ENCODE measurements at regions not wholly inside any gene's neighbourhood (a gene's known extent, or its start where the extent isn't known, plus 50 kb on each side); places are given as distances from the start of the nearest gene placed in this dataset.

GRCh38 chr3:104831071-104831470 is 535.6 kb upstream of the ALCAM start:
- H3K4me1 ChIP-seq: no peaks in the 10 kb centered on the region
- H3K4me3 ChIP-seq: no peak overlapping the region
- WGBS: 21% methylated on average over 2 of the region's 2 CpGs
- no peaks in the 10 kb centered on the region for H3K9me3 ChIP-seq
- H3K36me3 ChIP-seq: no peaks in the 10 kb centered on the region
- no peak for DNase-seq (ENCODE audit: extremely low spot score)
- TF ChIP-seq POLR2A (IDR thresholded peaks at IDR 0.05; ENCODE audit: low read depth) (no peak), POLR2AphosphoS5 (IDR thresholded peaks at IDR 0.05) (no peak)
- intact Hi-C loops (cut with DNase I): no loop called here
- no peaks in the 10 kb centered on the region for H3K27me3 ChIP-seq
- no peak overlapping the region for H3K27ac ChIP-seq (replicated peaks in 1 of 4)

GRCh38 chr3:104832530-104832929 is 534.2 kb upstream of the ALCAM start:
- no peaks in the 10 kb centered on the region for H3K9me3 ChIP-seq
- H3K36me3 ChIP-seq: no peaks in the 10 kb centered on the region
- no peak for DNase-seq (ENCODE audit: extremely low spot score)
- TF ChIP-seq EP300 (IDR thresholded peaks at IDR 0.05): no peak
- TF ChIP-seq CTCF (IDR thresholded peaks at IDR 0.05): no peak
- TF ChIP-seq POLR2A (IDR thresholded peaks at IDR 0.05; ENCODE audit: low read depth): no peak
- no peak for TF ChIP-seq POLR2AphosphoS5 (IDR thresholded peaks at IDR 0.05)
- no peak overlapping the region for H3K4me3 ChIP-seq
- no peaks in the 10 kb centered on the region for H3K4me1 ChIP-seq
- intact Hi-C loops (cut with DNase I): no loop called here
- no peaks in the 10 kb centered on the region for H3K27me3 ChIP-seq
- no peak overlapping the region for H3K27ac ChIP-seq (replicated peaks in 1 of 4)

- intact Hi-C loops (cut with DNase I): no loop called here
- DNase-seq (ENCODE audit: extremely low spot score): no peak
- 86% methylated on average over 1 of the region's 1 CpG for WGBS
- Histone ChIP-seq H3K27me3 (no peaks in the 10 kb centered on the region), H3K36me3 (no peaks in the 10 kb centered on the region), H3K4me3 (no peak overlapping the region), H3K27ac (replicated peaks in 1 of 4) (no peak overlapping the region), H3K4me1 (no peaks in the 10 kb centered on the region), H3K9me3 (no peaks in the 10 kb centered on the region)
- TF ChIP-seq POLR2A (IDR thresholded peaks at IDR 0.05; ENCODE audit: low read depth) (no peak), POLR2AphosphoS5 (IDR thresholded peaks at IDR 0.05) (no peak), CTCF (IDR thresholded peaks at IDR 0.05) (no peak), EP300 (IDR thresholded peaks at IDR 0.05) (no peak)
These were observed 531.3 kb upstream of the ALCAM start for GRCh38 chr3:104835376-104835775.

GRCh38 chr3:104846270-104846669 is 520.4 kb upstream of the ALCAM start:
- WGBS: 10% methylated on average over 2 of the region's 2 CpGs
- no peak overlapping the region for H3K4me3 ChIP-seq
- no peaks in the 10 kb centered on the region for H3K9me3 ChIP-seq
- DNase-seq (ENCODE audit: extremely low spot score): no peak
- TF ChIP-seq POLR2AphosphoS5 (IDR thresholded peaks at IDR 0.05) (no peak), EP300 (IDR thresholded peaks at IDR 0.05) (no peak), POLR2A (IDR thresholded peaks at IDR 0.05; ENCODE audit: low read depth) (no peak), CTCF (IDR thresholded peaks at IDR 0.05) (no peak)
- no peak overlapping the region for H3K27ac ChIP-seq (replicated peaks in 1 of 4)
- H3K27me3 ChIP-seq: no peaks in the 10 kb centered on the region
- intact Hi-C loops (cut with DNase I): no loop called here
- H3K4me1 ChIP-seq: no peaks in the 10 kb centered on the region
- H3K36me3 ChIP-seq: no peaks in the 10 kb centered on the region

- intact Hi-C loops (cut with DNase I): no loop called here
These were observed 517.6 kb upstream of the ALCAM start for GRCh38 chr3:104849070-104849469.

More at GRCh38 chr3:104849070-104849469, 517.6 kb upstream of the ALCAM start:
- Histone ChIP-seq H3K4me3 (no peak overlapping the region), H3K27me3 (no peaks in the 10 kb centered on the region), H3K27ac (replicated peaks in 1 of 4) (no peak overlapping the region), H3K9me3 (no peaks in the 10 kb centered on the region), H3K36me3 (no peaks in the 10 kb centered on the region), H3K4me1 (no peaks in the 10 kb centered on the region)
- no peak for DNase-seq (ENCODE audit: extremely low spot score)
- WGBS: 93% methylated on average over 2 of the region's 2 CpGs
- no peak for TF ChIP-seq POLR2AphosphoS5 (IDR thresholded peaks at IDR 0.05)
- TF ChIP-seq EP300 (IDR thresholded peaks at IDR 0.05): no peak
- no peak for TF ChIP-seq POLR2A (IDR thresholded peaks at IDR 0.05; ENCODE audit: low read depth)
- TF ChIP-seq CTCF (IDR thresholded peaks at IDR 0.05): no peak
